NCI-H524 (cell line): ENCODE measurements at regions not wholly inside any gene's neighbourhood (a gene's known extent, or its start where the extent isn't known, plus 50 kb on each side); places are given as distances from the start of the nearest gene placed in this dataset.
A peak's percentile ranks its signal among the peaks of the same experiment; 100 is the strongest.

Experiments
- DNase-seq, 2 experiments: peaks; one replicate each; lab custom pipeline; 2025; lab: John Stamatoyannopoulos, UW

- DNase-seq = no peak
Measured at GRCh38 chr2:59015027-59015426, 773.9 kb upstream of the FANCL start.

- DNase-seq = no peak
Measured at GRCh38 chr2:59012971-59013370, 771.8 kb upstream of the FANCL start.

- peak in 1 of 2 experiments; percentile 51 for DNase-seq
Measured at GRCh38 chr2:59012234-59012633, 771.1 kb upstream of the FANCL start.

GRCh38 chr2:59008950-59009349 is 767.8 kb upstream of the FANCL start:
- DNase-seq = no peak

GRCh38 chr2:59005836-59006615 is 764.9 kb upstream of the FANCL start:
- DNase-seq = no peak

GRCh38 chr2:59004621-59005020 is 763.5 kb upstream of the FANCL start:
- DNase-seq = no peak

- DNase-seq = no peak
Measured at GRCh38 chr2:59000796-59001195, 759.7 kb upstream of the FANCL start.

- no peak for DNase-seq
Measured at GRCh38 chr2:58992062-58992706, 751.1 kb upstream of the FANCL start.

- DNase-seq = no peak
Measured at GRCh38 chr2:58991357-58991756, 750.2 kb upstream of the FANCL start.

- no peak for DNase-seq
Measured at GRCh38 chr2:58985541-58985940, 744.4 kb upstream of the FANCL start.

- no peak for DNase-seq
Measured at GRCh38 chr2:58984731-58985130, 743.6 kb upstream of the FANCL start.

- no peak for DNase-seq
Measured at GRCh38 chr2:58983111-58983510, 742.0 kb upstream of the FANCL start.

GRCh38 chr2:58981237-58981636 is 740.1 kb upstream of the FANCL start:
- DNase-seq = no peak

- no peak for DNase-seq
Measured at GRCh38 chr2:58976375-58977071, 735.4 kb upstream of the FANCL start.

- no peak for DNase-seq
Measured at GRCh38 chr2:58974881-58975280, 733.8 kb upstream of the FANCL start.

GRCh38 chr2:58974426-58974825 is 733.3 kb upstream of the FANCL start:
- no peak for DNase-seq

- DNase-seq = no peak
Measured at GRCh38 chr2:58973811-58974281, 732.7 kb upstream of the FANCL start.

GRCh38 chr2:58972737-58973136 is 731.6 kb upstream of the FANCL start:
- no peak for DNase-seq

GRCh38 chr2:58971511-58972360 is 730.6 kb upstream of the FANCL start:
- no peak for DNase-seq

GRCh38 chr2:58970365-58970764 is 729.2 kb upstream of the FANCL start:
- no peak for DNase-seq

- no peak for DNase-seq
Measured at GRCh38 chr2:58968885-58969284, 727.8 kb upstream of the FANCL start.

- peak in 1 of 2 experiments; percentile 6 for DNase-seq
Measured at GRCh38 chr2:58967736-58968135, 726.6 kb upstream of the FANCL start.
